Right atrium auricular region (tissue), 2 donors: ENCODE measurements at regions not wholly inside any gene's neighbourhood (a gene's known extent, or its start where the extent isn't known, plus 50 kb on each side); places are given as distances from the start of the nearest gene placed in this dataset.

Source experiments
- DNase-seq: peaks from one replicate; pipeline ENCODE4 v3.0.0-alpha.2; 2019; ENCODE audit warnings: low spot score
- H3K27ac ChIP-seq, 2 donors: fragments of 200-600 bp; sonication (generic); 1 replicate in 1 of 2; 2 replicates in 1 of 2; pipeline ENCODE4 v1.5.1; 2016 to 2019
- H3K27me3 ChIP-seq, 2 donors: fragments of 200-600 bp; sonication (generic); one replicate each; pipeline versions ENCODE4 v1.5.1 to v1.6.0; 2017 to 2019
- H3K36me3 ChIP-seq: fragments of 200-600 bp; sonication (generic); one replicate; pipeline ENCODE4 v1.5.1; 2016
- H3K4me1 ChIP-seq, 2 donors: fragments of 200-600 bp; sonication (generic); one replicate each; pipeline versions ENCODE4 v1.5.1 to v1.6.0; 2017 to 2019
- H3K4me3 ChIP-seq, 2 donors: fragments of 200-600 bp; sonication (generic); 1 replicate in 1 of 2; 2 replicates in 1 of 2; pipeline ENCODE4 v1.5.1; 2017 to 2019; ENCODE audit warnings: mild to moderate bottlenecking in 1 of 2, moderate library complexity in 1 of 2
- H3K9me3 ChIP-seq, 2 donors: fragments of 200-600 bp; sonication (generic); one replicate each; pipeline ENCODE4 v1.5.1; 2019
- TF ChIP-seq, protein P1 (sequence below), 2 donors: fragments of 200-600 bp; sonication (generic); IDR thresholded peaks; one replicate each; pipeline ENCODE4 v1.5.1; 2019; ENCODE audit warnings: antibody characterized with exemption in 2 of 2

DNA sequence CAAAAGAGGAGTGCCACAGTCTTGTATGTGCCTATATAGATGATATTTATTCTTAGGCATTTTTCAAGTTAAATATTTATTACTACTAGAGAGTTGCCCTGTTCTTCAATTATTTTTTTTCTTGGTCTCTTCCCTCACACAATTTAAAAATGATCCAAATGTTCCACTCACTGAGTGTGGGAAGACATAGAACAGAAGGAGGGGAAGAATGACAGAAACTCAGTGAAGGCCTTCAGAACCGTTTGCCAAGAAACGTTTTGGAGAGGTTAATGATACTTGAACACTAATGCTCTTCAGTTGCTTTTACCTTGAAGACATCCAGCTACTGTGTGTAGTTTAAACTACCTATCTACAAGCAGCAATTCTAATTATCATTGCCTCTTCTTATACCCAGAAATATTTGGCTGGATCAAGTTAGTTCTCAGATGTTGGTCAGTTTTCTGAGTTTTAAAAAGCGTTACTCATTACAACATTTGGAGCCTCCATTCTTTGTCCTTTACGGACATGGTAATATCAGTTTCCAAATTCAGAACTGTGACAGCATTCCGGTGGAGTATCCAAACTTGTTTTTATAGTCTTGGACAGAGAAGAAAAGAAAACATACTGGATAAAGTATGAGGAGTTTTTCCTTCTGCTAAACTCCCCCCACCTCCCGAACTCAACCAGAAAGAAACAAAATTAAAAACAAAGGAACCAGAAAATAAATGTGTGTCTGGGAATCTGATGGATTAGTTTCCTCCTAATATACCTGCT, 389.7 kb downstream of the SPRY1 start:
- peak overlapping the region; percentile 49 to 81 for H3K27ac ChIP-seq
- peaks cover 0 to 33% of the 10 kb centered on the region in 2 donors for H3K4me1 ChIP-seq
- no peaks in the 10 kb centered on the region for H3K9me3 ChIP-seq
- no peaks in the 10 kb centered on the region for H3K27me3 ChIP-seq
- H3K4me3 ChIP-seq: no peak overlapping the region
- H3K36me3 ChIP-seq: no peaks in the 10 kb centered on the region
- DNase-seq: no peak
- TF ChIP-seq, protein P1, sequence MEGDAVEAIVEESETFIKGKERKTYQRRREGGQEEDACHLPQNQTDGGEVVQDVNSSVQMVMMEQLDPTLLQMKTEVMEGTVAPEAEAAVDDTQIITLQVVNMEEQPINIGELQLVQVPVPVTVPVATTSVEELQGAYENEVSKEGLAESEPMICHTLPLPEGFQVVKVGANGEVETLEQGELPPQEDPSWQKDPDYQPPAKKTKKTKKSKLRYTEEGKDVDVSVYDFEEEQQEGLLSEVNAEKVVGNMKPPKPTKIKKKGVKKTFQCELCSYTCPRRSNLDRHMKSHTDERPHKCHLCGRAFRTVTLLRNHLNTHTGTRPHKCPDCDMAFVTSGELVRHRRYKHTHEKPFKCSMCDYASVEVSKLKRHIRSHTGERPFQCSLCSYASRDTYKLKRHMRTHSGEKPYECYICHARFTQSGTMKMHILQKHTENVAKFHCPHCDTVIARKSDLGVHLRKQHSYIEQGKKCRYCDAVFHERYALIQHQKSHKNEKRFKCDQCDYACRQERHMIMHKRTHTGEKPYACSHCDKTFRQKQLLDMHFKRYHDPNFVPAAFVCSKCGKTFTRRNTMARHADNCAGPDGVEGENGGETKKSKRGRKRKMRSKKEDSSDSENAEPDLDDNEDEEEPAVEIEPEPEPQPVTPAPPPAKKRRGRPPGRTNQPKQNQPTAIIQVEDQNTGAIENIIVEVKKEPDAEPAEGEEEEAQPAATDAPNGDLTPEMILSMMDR (IDR thresholded peaks at IDR 0.05): no peak

DNA sequence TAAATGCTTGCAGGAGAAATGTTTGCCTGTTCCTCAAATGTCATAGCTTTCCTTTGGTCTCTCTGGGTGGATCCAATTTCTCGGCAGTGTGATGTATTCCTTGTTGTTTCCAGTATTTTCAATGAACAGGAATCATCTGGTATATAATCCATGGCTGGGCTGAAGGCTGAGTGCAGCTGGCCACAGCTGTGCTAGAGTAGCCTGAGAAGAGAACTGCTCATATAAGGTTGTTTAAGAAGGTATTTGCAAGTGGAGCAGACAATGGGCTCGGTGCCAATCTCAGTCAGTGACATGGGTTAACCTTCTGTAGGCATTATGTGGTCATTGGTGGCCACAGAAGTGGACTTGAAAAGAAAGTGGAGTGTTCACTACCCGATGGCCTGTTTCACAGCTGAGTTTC, 390.3 kb downstream of the SPRY1 start:
- Histone ChIP-seq H3K4me3 (no peak overlapping the region), H3K9me3 (no peaks in the 10 kb centered on the region), H3K4me1 (peaks cover 0 to 33% of the 10 kb centered on the region in 2 donors), H3K36me3 (no peaks in the 10 kb centered on the region), H3K27me3 (no peaks in the 10 kb centered on the region), H3K27ac (peak overlapping the region; percentile 49 to 81)
- TF ChIP-seq, protein P1 (IDR thresholded peaks at IDR 0.05): no peak
- DNase-seq: no peak

DNA sequence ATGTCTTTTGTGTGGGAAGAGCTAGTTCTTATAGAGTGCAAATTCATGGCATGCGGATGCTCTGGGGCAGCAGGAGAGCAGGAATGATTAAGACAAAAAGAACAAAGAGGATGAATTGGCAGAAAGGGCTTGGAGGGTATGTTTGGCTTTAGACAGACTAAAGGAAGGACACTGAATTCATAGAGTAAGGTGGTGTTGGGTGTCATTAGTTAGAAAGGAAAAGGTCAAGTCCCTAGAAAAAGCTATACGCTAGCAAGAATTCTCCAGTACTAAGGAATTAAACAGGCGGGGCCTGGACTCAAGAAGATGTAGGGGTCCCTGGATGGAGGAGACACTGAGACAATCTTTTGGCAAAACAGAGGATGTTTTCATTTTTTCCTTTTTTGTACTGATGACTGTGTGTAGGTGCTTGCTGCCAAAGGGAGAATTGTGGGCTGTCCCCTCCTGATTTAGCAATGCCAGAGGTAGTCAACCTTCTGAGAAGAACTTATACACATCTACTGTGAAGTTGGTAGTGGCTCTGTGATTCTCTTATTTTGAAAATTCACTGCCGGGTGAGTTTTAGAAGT, 391.0 kb downstream of the SPRY1 start:
- DNase-seq: no peak
- no peak overlapping the region for H3K4me3 ChIP-seq
- H3K27ac ChIP-seq: peak overlapping the region; percentile 49 to 81
- H3K27me3 ChIP-seq: no peaks in the 10 kb centered on the region
- no peaks in the 10 kb centered on the region for H3K36me3 ChIP-seq
- H3K4me1 ChIP-seq: peaks cover 0 to 33% of the 10 kb centered on the region in 2 donors
- no peaks in the 10 kb centered on the region for H3K9me3 ChIP-seq
- TF ChIP-seq, protein P1 (IDR thresholded peaks at IDR 0.05): no peak

DNA sequence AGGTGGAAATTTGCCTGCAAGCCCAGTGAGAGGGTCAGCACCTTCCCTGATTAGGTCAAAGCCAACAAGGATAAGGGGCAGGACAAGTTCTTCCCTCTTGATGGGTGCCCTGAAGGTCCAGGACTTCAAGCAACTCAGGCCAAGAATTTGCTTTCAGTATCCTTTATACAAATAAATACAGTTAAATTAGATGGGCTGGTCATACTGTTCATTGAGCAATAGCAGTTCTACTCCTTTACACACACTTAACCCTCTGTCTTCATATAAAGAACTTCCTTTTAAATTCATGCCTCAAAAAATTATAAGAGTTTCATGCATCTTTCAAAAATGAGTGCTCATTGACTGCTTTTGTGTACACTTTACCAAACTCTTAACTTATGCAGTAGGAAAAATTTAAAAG, 392.0 kb downstream of the SPRY1 start:
- no peaks in the 10 kb centered on the region for H3K36me3 ChIP-seq
- H3K27me3 ChIP-seq: no peaks in the 10 kb centered on the region
- H3K9me3 ChIP-seq: no peaks in the 10 kb centered on the region
- TF ChIP-seq, protein P1 (IDR thresholded peaks at IDR 0.05): no peak
- H3K4me3 ChIP-seq: no peak overlapping the region
- H3K27ac ChIP-seq: peak overlapping the region; percentile 49 to 81
- H3K4me1 ChIP-seq: peaks cover 0 to 33% of the 10 kb centered on the region in 2 donors
- no peak for DNase-seq

DNA sequence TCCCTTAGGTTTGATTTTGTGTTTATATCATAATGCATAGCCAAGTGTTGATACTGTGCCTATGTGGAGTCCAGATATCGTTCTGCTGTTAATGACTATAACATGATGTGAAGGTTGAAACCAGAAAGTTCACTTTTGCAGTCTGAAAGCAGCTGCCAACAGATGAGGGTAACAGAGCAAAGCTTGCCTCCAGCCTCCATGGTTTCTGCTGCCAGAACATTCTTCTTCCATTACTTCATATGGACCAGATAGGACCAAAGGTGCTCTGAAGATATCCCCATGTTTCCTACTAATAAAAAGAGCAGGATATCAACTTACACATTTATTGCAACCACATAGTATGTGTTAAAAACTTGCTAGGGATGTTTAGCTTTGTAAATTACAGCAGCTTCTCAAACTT, 394.1 kb downstream of the SPRY1 start:
- Histone ChIP-seq H3K36me3 (no peaks in the 10 kb centered on the region), H3K27me3 (no peaks in the 10 kb centered on the region), H3K9me3 (no peaks in the 10 kb centered on the region), H3K27ac (no peak overlapping the region), H3K4me1 (peaks cover 0 to 24% of the 10 kb centered on the region in 2 donors), H3K4me3 (no peak overlapping the region)
- no peak for DNase-seq
- TF ChIP-seq, protein P1 (IDR thresholded peaks at IDR 0.05): no peak
